ENCODE measurements at regions not wholly inside any gene's neighbourhood (a gene's known extent, or its start where the extent isn't known, plus 50 kb on each side); places are given as distances from the start of the nearest gene placed in this dataset.

- DNase-seq (ENCODE audit: extremely low read depth, low read depth, low spot score): no peak
Observed at GRCh38 chr9:89655990-89656657, 51.3 kb downstream of the GADD45G start.

DNA sequence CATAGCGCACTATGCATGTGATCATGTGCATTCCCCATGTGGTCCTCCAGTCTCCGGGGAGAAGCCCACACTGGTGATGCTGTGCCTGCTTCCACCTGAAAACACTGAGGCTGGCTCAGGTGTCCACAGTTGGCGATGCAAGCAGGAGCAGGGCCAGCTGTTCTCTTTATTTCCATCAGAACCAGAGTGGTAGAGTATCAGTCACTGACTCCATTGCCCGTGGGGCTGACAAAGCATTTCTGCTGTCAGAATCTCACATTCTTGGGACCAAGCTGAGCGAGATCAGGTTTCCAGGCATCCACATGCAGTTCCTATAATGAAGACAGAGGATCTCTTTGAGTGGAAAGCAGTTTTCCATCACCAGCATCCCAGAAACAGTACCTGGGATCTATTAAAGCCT, 52.5 kb downstream of the GADD45G start:
- DNase-seq (ENCODE audit: extremely low read depth, low read depth, low spot score): no peak

GRCh38 chr9:89657765-89658164, 53.0 kb downstream of the GADD45G start:
- DNase-seq (ENCODE audit: extremely low read depth, low read depth, low spot score): no peak

- no peak for DNase-seq (ENCODE audit: extremely low read depth, low read depth, low spot score)
Observed at GRCh38 chr9:89658401-89658800, 53.6 kb downstream of the GADD45G start.

GRCh38 chr9:89658931-89659330, 54.1 kb downstream of the GADD45G start:
- no peak for DNase-seq (ENCODE audit: extremely low read depth, low read depth, low spot score)

GRCh38 chr9:89659473-89659872, 54.7 kb downstream of the GADD45G start:
- no peak for DNase-seq (ENCODE audit: extremely low read depth, low read depth, low spot score)

DNA sequence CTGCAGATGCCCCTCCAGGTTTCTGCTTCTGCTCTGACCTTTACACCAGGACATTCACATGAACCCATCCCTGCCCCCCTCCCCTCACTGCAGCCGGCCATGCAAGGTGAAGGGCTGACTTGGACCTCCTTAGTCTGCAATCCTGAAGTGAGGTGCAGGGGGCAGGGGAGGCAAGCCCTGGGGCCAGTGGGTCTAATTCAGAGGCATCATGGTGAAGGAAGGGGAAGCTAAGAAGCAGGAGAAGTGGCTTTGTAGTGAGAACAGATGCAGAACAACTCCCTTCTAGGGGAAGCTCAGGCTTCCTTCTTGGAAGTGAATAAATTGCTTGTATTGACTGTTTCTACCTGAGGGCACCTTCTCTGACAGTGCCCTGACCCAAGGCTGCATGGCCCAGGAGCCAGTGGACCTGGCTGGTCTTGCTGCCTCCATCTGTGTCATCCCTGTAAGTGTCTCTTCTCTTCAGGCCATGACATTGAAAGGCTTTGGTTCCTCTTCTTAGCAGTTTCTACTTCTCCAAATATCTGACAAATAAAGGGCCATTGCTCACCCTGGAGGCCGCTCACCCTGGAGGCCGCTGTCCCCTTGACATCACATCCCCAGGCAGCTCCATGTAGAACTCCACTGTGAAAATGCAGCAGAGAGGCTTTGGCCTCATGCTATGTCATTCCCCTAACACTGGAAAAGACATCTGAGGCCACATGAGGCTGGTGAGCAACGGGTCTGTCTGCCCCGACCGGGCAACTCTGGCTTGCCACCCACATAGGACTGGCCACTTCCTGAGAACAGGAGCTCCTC, 55.3 kb downstream of the GADD45G start:
- DNase-seq (ENCODE audit: extremely low read depth, low read depth, low spot score): no peak

DNA sequence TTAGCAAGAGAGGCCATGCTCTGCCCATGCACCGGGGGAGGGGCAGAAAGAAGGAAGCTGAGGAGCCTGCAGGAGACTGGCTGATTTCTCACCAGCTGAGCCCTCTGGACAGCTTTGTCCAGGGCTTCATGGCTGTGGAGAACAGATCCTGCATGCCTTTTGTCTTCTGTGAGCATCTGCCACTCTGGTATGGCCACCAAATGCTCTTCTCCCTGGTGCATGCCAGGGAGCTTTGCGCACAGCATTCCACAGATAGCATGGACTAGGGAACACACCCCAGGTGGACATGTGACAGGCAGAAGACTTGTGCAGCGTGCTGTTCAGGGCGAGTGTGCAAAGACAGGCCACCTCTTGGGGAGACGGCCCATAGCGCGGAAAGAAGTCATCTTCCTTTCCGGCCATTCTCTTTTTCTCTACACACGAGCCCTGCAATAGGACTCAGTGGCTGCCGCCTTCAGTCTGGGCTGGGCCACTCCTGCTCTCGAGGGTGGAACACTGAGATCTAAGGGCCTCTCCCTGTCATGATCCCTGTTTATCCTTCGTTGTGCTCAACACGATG, 56.7 kb downstream of the GADD45G start:
- DNase-seq (ENCODE audit: extremely low read depth, low read depth, low spot score): no peak

DNA sequence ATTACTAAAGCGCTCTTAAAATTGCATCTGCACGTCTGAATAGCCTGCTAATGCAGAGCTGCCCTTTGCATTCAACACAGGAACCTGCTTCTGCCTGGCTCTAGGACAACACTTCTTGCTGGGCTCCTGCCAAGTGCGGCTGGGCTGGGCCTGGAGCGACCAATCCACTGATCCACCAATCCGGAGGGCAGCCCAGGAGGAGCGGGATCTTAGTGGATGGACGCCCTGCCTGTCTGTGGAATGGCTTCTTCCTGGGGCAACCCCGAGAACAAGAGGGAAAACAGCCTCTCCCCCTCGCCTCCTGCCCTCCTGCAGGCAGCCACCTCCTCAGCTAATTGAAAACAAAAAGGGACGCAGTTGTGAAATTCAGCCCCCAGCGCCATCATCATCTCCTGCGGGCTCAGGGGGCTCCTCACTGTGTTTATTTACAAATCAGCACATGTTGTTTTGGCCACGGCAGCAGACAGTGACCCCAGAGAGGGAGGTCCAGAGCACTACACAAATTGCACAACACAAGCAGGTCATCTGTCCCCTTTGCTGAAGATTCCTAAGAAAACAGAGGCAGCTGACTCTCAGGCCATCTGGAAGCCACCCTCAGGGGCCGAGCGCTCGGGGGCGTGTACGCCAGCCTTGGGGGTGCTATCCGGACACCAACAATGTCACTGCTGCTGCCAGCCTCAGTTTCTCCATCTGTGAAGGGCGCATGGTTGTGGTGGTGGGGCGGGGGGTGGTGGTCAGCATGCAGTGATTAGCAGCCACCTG, 57.3 kb downstream of the GADD45G start:
- DNase-seq (ENCODE audit: extremely low read depth, low read depth, low spot score): peak; percentile 82

DNA sequence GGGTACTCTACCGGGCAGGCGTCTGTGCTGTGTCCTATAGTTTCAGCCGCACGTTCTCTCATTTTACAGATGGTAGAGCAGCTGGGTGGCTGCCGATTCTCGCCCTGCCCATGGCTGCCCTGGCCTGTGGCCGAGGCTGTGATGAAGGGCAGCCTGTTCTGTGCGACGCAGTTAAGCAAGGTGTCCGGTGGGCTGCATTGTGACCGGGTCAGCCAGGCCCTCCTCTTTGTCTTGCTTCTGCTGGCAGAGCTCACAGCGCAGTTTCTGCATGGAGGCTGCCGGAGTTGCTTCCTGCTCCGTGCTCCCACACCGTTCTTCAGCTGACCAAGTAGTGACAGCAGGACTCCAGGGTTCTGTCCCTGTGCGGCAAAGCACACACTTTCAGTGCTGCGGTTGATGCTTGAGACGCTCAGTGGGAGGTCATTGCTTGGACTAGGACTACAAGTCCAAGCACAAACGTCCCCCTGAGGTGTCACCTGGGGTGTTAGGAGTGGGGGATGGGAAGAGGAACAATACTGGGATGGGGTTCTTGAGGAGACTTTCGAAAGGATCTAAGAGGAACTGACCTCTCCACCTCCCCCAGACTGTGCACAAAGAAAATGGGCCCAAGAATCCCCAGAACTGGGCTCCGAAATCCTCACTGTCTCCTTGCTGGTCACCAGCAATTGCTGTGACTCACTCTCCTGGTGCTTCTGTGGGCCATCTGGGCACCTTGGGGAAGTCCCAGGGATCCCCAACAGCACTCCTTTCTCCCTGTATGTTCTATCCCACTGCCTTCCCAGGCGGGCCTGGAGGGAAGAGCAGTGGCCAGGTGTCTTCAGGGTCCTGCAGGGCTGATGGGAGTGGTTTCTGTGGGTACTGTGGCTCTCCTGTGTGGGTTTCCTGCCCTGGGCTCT, 58.2 kb downstream of the GADD45G start:
- no peak for DNase-seq (ENCODE audit: extremely low read depth, low read depth, low spot score)

- no peak for DNase-seq (ENCODE audit: extremely low read depth, low read depth, low spot score)
Observed at GRCh38 chr9:89663614-89663970, 58.8 kb downstream of the GADD45G start.

DNA sequence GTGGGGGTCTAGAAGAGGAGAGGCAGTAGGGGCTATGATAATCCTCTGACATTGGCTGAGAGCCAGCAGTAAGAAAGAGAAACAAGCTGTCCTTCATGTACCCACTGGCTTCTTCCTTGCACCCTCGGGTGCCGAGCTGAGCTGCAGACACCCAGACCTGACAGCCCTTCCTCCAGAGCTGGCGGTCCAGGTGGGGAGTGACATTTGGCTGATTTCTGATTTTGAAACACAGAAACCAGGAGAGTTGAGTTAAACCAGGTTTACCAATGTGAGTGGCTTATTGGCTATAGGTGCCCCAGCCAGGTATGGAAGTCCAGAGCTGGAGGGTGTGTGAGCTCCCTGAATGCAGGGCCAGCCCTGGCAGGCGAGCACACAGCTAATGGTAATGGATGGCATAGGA, 59.2 kb downstream of the GADD45G start:
- no peak for DNase-seq (ENCODE audit: extremely low read depth, low read depth, low spot score)

DNA sequence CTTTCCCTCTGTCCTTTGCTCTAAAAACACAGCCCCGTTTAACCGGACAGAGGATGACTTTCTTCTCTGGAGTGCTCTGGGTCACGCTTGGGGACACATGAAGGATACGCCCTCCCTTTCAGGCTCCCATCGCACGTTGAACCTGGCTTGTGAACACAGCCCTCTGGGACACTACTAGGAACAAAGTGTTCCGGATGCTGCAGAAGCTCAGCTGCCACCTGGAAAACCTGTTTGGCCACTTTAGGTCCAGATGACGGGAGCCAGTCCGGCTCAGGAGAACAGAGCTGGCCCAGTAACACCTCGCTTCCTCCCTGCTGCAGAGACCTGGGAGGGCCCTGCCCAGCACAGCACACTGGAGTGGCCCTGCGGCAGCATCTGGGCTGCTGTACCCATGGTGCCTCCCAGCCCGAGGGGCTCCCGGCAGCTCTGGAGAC, 60.1 kb downstream of the GADD45G start:
- no peak for DNase-seq (ENCODE audit: extremely low read depth, low read depth, low spot score)

DNA sequence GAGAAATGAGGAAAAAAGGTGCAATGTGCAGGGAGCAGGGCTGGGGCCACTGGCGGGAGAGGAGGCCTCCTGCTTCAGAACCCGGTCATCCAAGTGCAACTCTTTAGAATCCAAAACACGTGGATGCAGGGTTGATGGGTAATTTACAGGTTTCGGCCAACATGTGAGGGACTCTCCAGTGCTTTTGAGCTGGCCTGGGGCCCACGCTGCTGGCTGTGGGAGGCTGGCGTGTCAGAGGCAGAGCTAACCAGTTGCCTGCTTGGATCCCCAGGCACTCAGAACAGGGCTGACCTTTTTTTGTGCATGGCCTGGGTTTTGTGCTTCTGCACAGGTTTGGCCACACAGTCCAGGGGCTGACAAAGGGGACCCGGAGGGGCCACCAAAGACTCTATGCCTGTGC, 61.6 kb downstream of the GADD45G start:
- DNase-seq (ENCODE audit: extremely low read depth, low read depth, low spot score): no peak

DNA sequence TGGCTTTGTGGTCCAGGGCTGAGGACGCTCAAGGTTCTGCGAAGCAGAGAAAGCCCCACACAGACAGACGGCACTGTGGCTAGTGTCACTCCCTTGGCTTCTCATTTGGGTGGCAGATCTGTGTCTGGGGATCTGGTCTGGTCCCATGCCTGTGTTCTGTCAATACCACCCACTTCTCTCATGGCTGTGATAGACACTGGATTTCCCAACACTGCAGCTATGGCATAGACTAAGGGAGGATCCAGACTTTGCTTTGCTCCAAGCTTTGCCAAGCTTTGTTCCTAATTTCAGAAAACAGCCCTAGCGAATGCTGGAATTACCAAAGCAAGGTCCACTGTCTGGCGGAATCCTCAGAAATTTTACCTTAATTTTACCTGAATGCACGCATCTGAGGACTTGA, 62.1 kb downstream of the GADD45G start:
- no peak for DNase-seq (ENCODE audit: extremely low read depth, low read depth, low spot score)

DNA sequence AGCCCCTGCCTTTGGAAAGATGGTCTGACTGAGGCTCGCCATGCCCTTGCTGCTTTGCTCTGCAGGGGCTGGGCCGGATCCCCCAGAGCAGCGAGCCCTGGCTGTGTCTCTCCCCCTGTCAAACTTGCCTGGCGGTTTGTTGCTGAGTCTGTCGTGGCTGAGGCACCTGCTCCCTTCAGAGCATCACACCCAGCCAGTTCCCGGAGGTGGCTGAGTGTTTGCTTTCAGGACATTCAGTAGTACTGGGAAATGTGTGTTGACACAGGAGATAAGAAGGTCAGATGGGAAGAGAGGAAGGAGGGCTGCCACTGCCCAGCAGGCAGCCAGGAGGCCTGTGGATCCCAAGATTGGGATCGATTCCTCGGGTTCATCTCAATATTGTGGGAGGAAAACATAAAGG, 62.9 kb downstream of the GADD45G start:
- DNase-seq (ENCODE audit: extremely low read depth, low read depth, low spot score): no peak

GRCh38 chr9:89668216-89668865, 63.5 kb downstream of the GADD45G start:
- no peak for DNase-seq (ENCODE audit: extremely low read depth, low read depth, low spot score)

DNA sequence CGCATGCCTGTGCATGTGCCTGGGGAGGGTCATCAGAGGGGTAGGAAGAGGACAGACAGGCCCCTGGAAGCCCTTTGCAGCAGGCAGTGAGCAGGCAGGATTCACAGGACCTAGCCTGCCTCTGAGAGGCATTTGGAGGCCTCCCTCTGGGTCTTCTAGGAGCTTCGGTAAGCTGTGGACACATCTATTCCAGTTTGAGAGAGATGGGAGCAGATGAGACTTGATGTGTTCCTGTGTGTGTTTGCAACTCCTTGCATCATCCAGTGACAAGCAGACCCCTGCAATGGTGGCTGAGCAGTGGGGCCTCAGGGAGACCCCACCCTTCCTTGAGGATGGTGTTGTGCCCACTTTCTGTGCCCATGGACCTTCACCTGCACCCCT, 64.0 kb downstream of the GADD45G start:
- no peak for DNase-seq (ENCODE audit: extremely low read depth, low read depth, low spot score)

DNA sequence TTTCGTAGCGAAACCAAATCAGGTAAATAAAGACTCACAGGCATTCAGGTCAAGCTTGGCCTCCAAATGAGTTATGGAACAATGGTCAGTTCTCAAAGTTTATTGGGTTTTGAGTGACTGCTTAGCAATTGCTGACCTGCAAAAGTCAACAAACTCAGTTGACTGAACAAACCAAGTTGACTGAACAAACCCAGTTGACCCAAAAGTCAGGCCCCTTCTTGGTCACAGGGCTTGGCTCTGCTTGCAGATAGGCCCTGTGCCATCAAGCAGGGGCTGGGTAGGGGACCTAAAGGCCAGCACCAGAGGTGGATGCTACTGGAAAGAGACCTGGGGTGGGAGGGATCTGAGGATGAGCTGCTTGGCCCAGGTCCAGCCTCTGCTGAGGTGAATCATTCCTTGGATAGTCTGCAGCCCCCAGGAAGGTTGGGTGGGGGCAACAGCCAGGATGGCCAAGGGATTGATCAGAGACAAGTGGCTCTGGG, 64.6 kb downstream of the GADD45G start:
- no peak for DNase-seq (ENCODE audit: extremely low read depth, low read depth, low spot score)

DNA sequence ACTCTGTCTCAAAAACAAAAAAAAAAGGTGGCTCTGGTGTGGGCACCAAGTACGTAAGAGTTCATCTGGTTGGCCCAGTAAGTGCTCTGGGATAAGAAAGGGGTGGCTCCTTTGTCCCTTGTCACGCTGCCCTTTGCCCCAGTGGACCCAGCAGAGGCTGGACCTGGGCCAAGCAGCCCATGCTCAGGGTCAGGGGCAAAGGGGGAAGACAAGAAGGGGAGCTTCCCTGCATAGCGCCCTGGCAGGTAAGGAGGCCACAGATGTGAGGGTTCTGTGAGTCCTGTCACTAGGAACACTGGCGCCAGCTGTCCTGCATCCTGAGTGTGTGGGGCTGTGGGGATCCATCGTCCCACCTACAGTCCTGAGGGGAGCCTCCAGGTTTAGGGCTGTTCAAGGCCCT, 65.3 kb downstream of the GADD45G start:
- DNase-seq (ENCODE audit: extremely low read depth, low read depth, low spot score): no peak

Data from glomerular endothelial cell (primary cell).